ENCODE measurements at regions not wholly inside any gene's neighbourhood (a gene's known extent, or its start where the extent isn't known, plus 50 kb on each side); places are given as distances from the start of the nearest gene placed in this dataset.

GRCh38 chr3:24622138-24622537 lies 127.5 kb upstream of the THRB start:
- TF ChIP-seq CTCF (optimal IDR thresholded peaks at IDR 0.05 in 1 of 3, IDR thresholded peaks at IDR 0.05 in 1 of 3, conservative IDR thresholded peaks at IDR 0.05 in 1 of 3; ENCODE audit: extremely low read depth in 1 of 3, insufficient read depth in 2 of 3, low read length in 3 of 3) (no peak), EZH2 (IDR thresholded peaks at IDR 0.05; ENCODE audit: low read length) (no peak)
